Spleen (tissue), 11 donors: ENCODE measurements at regions not wholly inside any gene's neighbourhood (a gene's known extent, or its start where the extent isn't known, plus 50 kb on each side); places are given as distances from the start of the nearest gene placed in this dataset.

Source experiments
- DNase-seq: peaks from one replicate; pipeline ENCODE4 v3.0.0-alpha.2; 2020
- H3K27ac ChIP-seq, 8 donors: fragments of 200-600 bp; sonication (generic) in 7 of 8; 1 replicate in 4 of 8; 2 replicates in 4 of 8; pipeline versions ENCODE4 v1.5.0 to v1.8.0; 2016 to 2021; ENCODE audit warnings: inconsistent platforms in 4 of 8, mild to moderate bottlenecking in 4 of 8, moderate library complexity in 1 of 8
- H3K27me3 ChIP-seq, 7 donors: fragments of 200-600 bp; sonication (generic) in 6 of 7; replicated peaks in 1 of 7; 1 replicate in 4 of 7; 2 replicates in 3 of 7; pipeline versions ENCODE4 v1.5.0 to v1.8.0; 2016 to 2021; ENCODE audit warnings: inconsistent platforms in 3 of 7, mild to moderate bottlenecking in 1 of 7
- H3K36me3 ChIP-seq, 6 donors: fragments of 200-600 bp; sonication (generic) in 5 of 6; 1 replicate in 4 of 6; 2 replicates in 2 of 6; pipeline versions ENCODE4 v1.5.0 to v1.8.0; 2016 to 2021; ENCODE audit warnings: inconsistent platforms in 2 of 6
- H3K4me1 ChIP-seq, 6 donors: fragments of 200-600 bp; sonication (generic) in 5 of 6; 1 replicate in 3 of 6; 2 replicates in 3 of 6; pipeline versions ENCODE4 v1.5.0 to v1.8.0; 2016 to 2021; ENCODE audit warnings: inconsistent platforms in 3 of 6
- H3K4me3 ChIP-seq, 8 donors: fragments of 200-600 bp; sonication (generic) in 7 of 8; 1 replicate in 4 of 8; 2 replicates in 4 of 8; pipeline versions ENCODE4 v1.5.0 to v1.8.0; 2016 to 2021; ENCODE audit warnings: inconsistent platforms in 4 of 8, mild to moderate bottlenecking in 4 of 8, moderate library complexity in 2 of 8
- H3K9me3 ChIP-seq, 8 donors: fragments of 200-600 bp; sonication (generic) in 7 of 8; 1 replicate in 4 of 8; 2 replicates in 4 of 8; pipeline versions ENCODE4 v1.5.0 to v1.8.0; 2016 to 2021; ENCODE audit warnings: inconsistent platforms in 4 of 8
- CTCF ChIP-seq, 11 experiments: fragments of 200-600 bp in 7 of 11; fragments of 450-650 bp in 4 of 11; sonication (generic) in 4 of 11; IDR thresholded peaks in 8 of 11; conservative IDR thresholded peaks in 3 of 11; 1 replicate in 7 of 11; 2 replicates in 4 of 11; pipeline versions ENCODE4 v1.4.0 to v1.8.0; 2016 to 2021; ENCODE audit warnings: antibody characterized with exemption in 11 of 11, inconsistent platforms in 4 of 11, mild to moderate bottlenecking in 1 of 11
- POLR2A ChIP-seq, 3 donors: fragments of 450-650 bp; IDR thresholded peaks; one replicate each; pipeline ENCODE4 v1.5.1; 2017; ENCODE audit warnings: antibody characterized with exemption in 3 of 3, mild to moderate bottlenecking in 1 of 3
- POLR2AphosphoS5 ChIP-seq, 3 donors: sonication (generic); formaldehyde crosslinking; IDR thresholded peaks; one replicate each; pipeline ENCODE4 v1.5.1; 2017; ENCODE audit warnings: antibody characterized with exemption in 3 of 3
- WGBS, 5 donors: extraction: QIAGEN DNeasy Blood & Tissue Kit in 3 of 5; methylation state at CpG; one replicate each; pipeline versions ENCODE4 v1.1.5 to v1.1.7; 2013 to 2018; 5-methylcytosine and 5-hydroxymethylcytosine counted together
- intact Hi-C: fragments of 100-400 bp; cut with DNase I; formaldehyde crosslinking; loops from one replicate; pipeline ENCODE4 v1.15.0; 2023; ENCODE audit warnings: low total_unique reads
- donor health status: healthy with polysubstance abuse.
- donor health status: DM: no; HTN: no; CAD: no; lungs with moderate emphysema.
- donor health status: DM: no; HTN: no; CAD: no.
- donor health status: Bipolar disorder and iron deficiency.
- donor health status: healthy.
- donor health status: DM: no; HTN: no; CAD: no.
- donor health status: DM: yes; HTN: yes; CAD: no.

GRCh38 chr2:118709786-118710185 is 137.7 kb downstream of the EN1 start:
- 55 to 73% (median 60%) methylated on average over 3 of the region's 3 CpGs for WGBS, 5 donors
- H3K27ac ChIP-seq, result no peak overlapping the region
- no peaks in the 10 kb centered on the region for H3K4me1 ChIP-seq
- intact Hi-C loops, result no loop called here
- no peaks in the 10 kb centered on the region for H3K36me3 ChIP-seq
- H3K27me3 ChIP-seq, result no peaks in the 10 kb centered on the region
- DNase-seq, result no peak
- TF ChIP-seq POLR2AphosphoS5 (IDR thresholded peaks at IDR 0.05) (no peak), CTCF (IDR thresholded peaks at IDR 0.05 in 8 of 11, conservative IDR thresholded peaks at IDR 0.05 in 3 of 11) (no peak), POLR2A (IDR thresholded peaks at IDR 0.05) (no peak)
- no peak overlapping the region for H3K4me3 ChIP-seq
- H3K9me3 ChIP-seq, result no peaks in the 10 kb centered on the region

- H3K4me3 ChIP-seq, result no peak overlapping the region
- H3K36me3 ChIP-seq, result no peaks in the 10 kb centered on the region
- WGBS, 5 donors, result 73 to 95% (median 95%) methylated on average over 1 of the region's 1 CpG
- no peaks in the 10 kb centered on the region for H3K4me1 ChIP-seq
- TF ChIP-seq POLR2A (IDR thresholded peaks at IDR 0.05) (no peak), POLR2AphosphoS5 (IDR thresholded peaks at IDR 0.05) (no peak), CTCF (IDR thresholded peaks at IDR 0.05 in 8 of 11, conservative IDR thresholded peaks at IDR 0.05 in 3 of 11) (no peak)
- no peaks in the 10 kb centered on the region for H3K27me3 ChIP-seq
- intact Hi-C loops, result no loop called here
- no peak for DNase-seq
- no peak overlapping the region for H3K27ac ChIP-seq
- H3K9me3 ChIP-seq, result no peaks in the 10 kb centered on the region
These were observed 140.6 kb downstream of the EN1 start for GRCh38 chr2:118706844-118707243.

- no peak for TF ChIP-seq POLR2A (IDR thresholded peaks at IDR 0.05)
- TF ChIP-seq POLR2AphosphoS5 (IDR thresholded peaks at IDR 0.05), result no peak
- TF ChIP-seq CTCF (IDR thresholded peaks at IDR 0.05 in 8 of 11, conservative IDR thresholded peaks at IDR 0.05 in 3 of 11), result no peak
- 66 to 75% (median 70%) methylated on average over 4 of the region's 4 CpGs for WGBS, 5 donors
- H3K27ac ChIP-seq, result no peak overlapping the region
- no peaks in the 10 kb centered on the region for H3K36me3 ChIP-seq
- no peaks in the 10 kb centered on the region for H3K4me1 ChIP-seq
- peaks cover 0 to under 1% (median 0%) of the 10 kb centered on the region in 8 donors for H3K9me3 ChIP-seq
- intact Hi-C loops, result no loop called here
- no peak for DNase-seq
- H3K27me3 ChIP-seq, result no peaks in the 10 kb centered on the region
- H3K4me3 ChIP-seq, result no peak overlapping the region
These were observed 141.1 kb downstream of the EN1 start for GRCh38 chr2:118706371-118706770.

- Histone ChIP-seq H3K36me3 (no peaks in the 10 kb centered on the region), H3K27ac (no peak overlapping the region), H3K4me1 (no peaks in the 10 kb centered on the region), H3K27me3 (no peaks in the 10 kb centered on the region), H3K9me3 (peaks cover 0 to 3% (median 0%) of the 10 kb centered on the region in 8 donors), H3K4me3 (no peak overlapping the region)
- intact Hi-C loops, result no loop called here
- 59 to 89% (median 76%) methylated on average over 1 of the region's 1 CpG for WGBS, 5 donors
- no peak for TF ChIP-seq CTCF (IDR thresholded peaks at IDR 0.05 in 8 of 11, conservative IDR thresholded peaks at IDR 0.05 in 3 of 11)
- no peak for TF ChIP-seq POLR2AphosphoS5 (IDR thresholded peaks at IDR 0.05)
- TF ChIP-seq POLR2A (IDR thresholded peaks at IDR 0.05), result no peak
- DNase-seq, result no peak
These were observed 142.4 kb downstream of the EN1 start for GRCh38 chr2:118705032-118705431.
